K562 (cell line): ENCODE measurements at regions not wholly inside any gene's neighbourhood (a gene's known extent, or its start where the extent isn't known, plus 50 kb on each side); places are given as distances from the start of the nearest gene placed in this dataset.

Experiments
- ATF3 ChIP-seq, 2 experiments: fragments of 450-650 bp in 1 of 2; sonication (generic) in 1 of 2; formaldehyde crosslinking in 1 of 2; IDR thresholded peaks in 1 of 2; conservative IDR thresholded peaks in 1 of 2; 2 replicates each; pipeline versions ENCODE4 v1.6.1 to v1.8.1; 2016 to 2023; ENCODE audit warnings: mild to moderate bottlenecking in 2 of 2, moderate library complexity in 2 of 2, inconsistent platforms in 1 of 2, missing genetic modification reagents in 1 of 2
- E4F1 ChIP-seq: fragments of 250-450 bp; sonication (Bioruptor Pico); IDR thresholded peaks from 2 replicates; pipeline ENCODE4 v1.5.0; 2021; ENCODE audit warnings: mild to moderate bottlenecking, borderline replicate concordance
- ELF4 ChIP-seq: fragments of 450-650 bp; formaldehyde crosslinking; IDR thresholded peaks from 2 replicates; pipeline ENCODE4 v1.4.0; 2022; ENCODE audit warnings: missing genetic modification characterization
- GTF2F1 ChIP-seq: IDR thresholded peaks from 2 replicates; pipeline ENCODE4 v1.6.1; 2011; ENCODE audit warnings: low read depth, low read length, improper control_type of control experiment
- NFE2 ChIP-seq: IDR thresholded peaks from 2 replicates; pipeline ENCODE4 v1.6.1; 2014; ENCODE audit warnings: antibody characterized with exemption, low read depth
- RBBP5 ChIP-seq: fragments of 200-600 bp; sonication (generic); IDR thresholded peaks from 2 replicates; pipeline ENCODE4 v1.6.1; 2012; ENCODE audit warnings: borderline replicate concordance, mild to moderate bottlenecking, low read length, control low read depth, inconsistent platforms; ENCODE audit not compliant: insufficient read depth, poor library complexity, severe bottlenecking
- TARDBP ChIP-seq: fragments of 450-650 bp; IDR thresholded peaks from 2 replicates; pipeline ENCODE4 v1.6.1; 2016

- TF ChIP-seq RBBP5 (no peak), GTF2F1 (no peak), ATF3 (IDR thresholded peaks at IDR 0.05) (no peak), ATF3 (CRISPR knock-in tag; conservative IDR thresholded peaks at IDR 0.05) (no peak), ELF4 (CRISPR knock-in tag) (no peak), TARDBP (no peak), E4F1 (CRISPR knock-in tag) (no peak), NFE2 (no peak)
These were observed 114.0 kb upstream of the NEDD9 start for GRCh38 chr6:11346516-11346915.
